HG03039 (cell line): ENCODE measurements at regions not wholly inside any gene's neighbourhood (a gene's known extent, or its start where the extent isn't known, plus 50 kb on each side); places are given as distances from the start of the nearest gene placed in this dataset.
"Not testable (repeated sequence)": the region's sequence is repeated elsewhere in the genome, so short reads cannot be mapped to it uniquely, and the experiment has no call there.

Experiments used
- ATAC-seq: cut with Tn5 transposase; IDR thresholded peaks from one replicate; pipeline ENCODE4 v1.9.1; 2021; ENCODE audit warnings: mild to moderate bottlenecking, moderate library complexity; ENCODE audit not compliant: unreplicated experiment

GRCh38 chr4:125262502-125262901, 52.3 kb upstream of the FAT4 start:
- ATAC-seq = no peak

- ATAC-seq = no peak
These were observed 52.7 kb upstream of the FAT4 start for GRCh38 chr4:125262079-125262478.

- no peak for ATAC-seq
These were observed 60.6 kb upstream of the FAT4 start for GRCh38 chr4:125254106-125254505.

- no peak for ATAC-seq
These were observed 69.8 kb upstream of the FAT4 start for GRCh38 chr4:125244848-125245450.

GRCh38 chr4:125243789-125244397, 70.9 kb upstream of the FAT4 start:
- ATAC-seq = no peak

- no peak for ATAC-seq
These were observed 78.8 kb upstream of the FAT4 start for GRCh38 chr4:125235971-125236370.

GRCh38 chr4:125231661-125232060, 83.1 kb upstream of the FAT4 start:
- ATAC-seq = no peak

GRCh38 chr4:125229596-125230058, 85.1 kb upstream of the FAT4 start:
- ATAC-seq = no peak

- no peak for ATAC-seq
These were observed 88.9 kb upstream of the FAT4 start for GRCh38 chr4:125225806-125226205.

GRCh38 chr4:125200556-125200955, 114.2 kb upstream of the FAT4 start:
- ATAC-seq = no peak

GRCh38 chr4:125198916-125199315, 115.8 kb upstream of the FAT4 start:
- no peak for ATAC-seq

GRCh38 chr4:125191874-125192459, 122.8 kb upstream of the FAT4 start:
- not testable (repeated sequence) for ATAC-seq

- no peak for ATAC-seq
These were observed 123.5 kb upstream of the FAT4 start for GRCh38 chr4:125191232-125191631.

GRCh38 chr4:125187226-125188176, 127.3 kb upstream of the FAT4 start:
- no peak for ATAC-seq

GRCh38 chr4:125184116-125184515, 130.6 kb upstream of the FAT4 start:
- no peak for ATAC-seq

- no peak for ATAC-seq
These were observed 133.0 kb upstream of the FAT4 start for GRCh38 chr4:125181804-125182203.

GRCh38 chr4:125179727-125180126, 135.0 kb upstream of the FAT4 start:
- ATAC-seq = no peak

GRCh38 chr4:125169192-125169591, 145.6 kb upstream of the FAT4 start:
- ATAC-seq = no peak

- no peak for ATAC-seq
These were observed 146.2 kb upstream of the FAT4 start for GRCh38 chr4:125168531-125168930.

- ATAC-seq = not testable (repeated sequence)
These were observed 148.7 kb upstream of the FAT4 start for GRCh38 chr4:125166012-125166411.

GRCh38 chr4:125159001-125159400, 155.8 kb upstream of the FAT4 start:
- ATAC-seq = no peak
